Chondrocyte (in vitro differentiated cells): ENCODE measurements at regions not wholly inside any gene's neighbourhood (a gene's known extent, or its start where the extent isn't known, plus 50 kb on each side); places are given as distances from the start of the nearest gene placed in this dataset.

ENCODE experiments used
- DNase-seq: peaks from one replicate; pipeline ENCODE4 v3.0.0; 2021; ENCODE audit warnings: mixed read lengths, low spot score
- H3K27ac Mint-ChIP-seq: one replicate; pipeline ENCODE4 v1.8.0; 2021; ENCODE audit warnings: mild to moderate bottlenecking, moderate library complexity, mixed read lengths; ENCODE audit not compliant: unreplicated experiment
- H3K27me3 Mint-ChIP-seq: 2 replicates; pipeline ENCODE4 v1.8.0; 2021; ENCODE audit warnings: low read depth, mixed read lengths
- H3K36me3 Mint-ChIP-seq: 2 replicates; pipeline ENCODE4 v1.8.0; 2021; ENCODE audit warnings: low read depth, mixed read lengths
- H3K4me1 Mint-ChIP-seq: 2 replicates; pipeline ENCODE4 v1.8.0; 2021; ENCODE audit warnings: low read depth, mild to moderate bottlenecking, mixed read lengths
- H3K4me3 Mint-ChIP-seq: one replicate; pipeline ENCODE4 v1.8.0; 2021; ENCODE audit warnings: mild to moderate bottlenecking, moderate library complexity, mixed read lengths; ENCODE audit not compliant: unreplicated experiment
- H3K9me3 Mint-ChIP-seq: 2 replicates; pipeline ENCODE4 v1.8.0; 2021; ENCODE audit warnings: low read depth, mixed read lengths
- TF ChIP-seq, protein P1 (sequence below): fragments of 200-600 bp; sonication (generic); IDR thresholded peaks from 2 replicates; pipeline ENCODE4 v1.5.0; 2021; ENCODE audit warnings: antibody characterized with exemption, mild to moderate bottlenecking, moderate library complexity

DNA sequence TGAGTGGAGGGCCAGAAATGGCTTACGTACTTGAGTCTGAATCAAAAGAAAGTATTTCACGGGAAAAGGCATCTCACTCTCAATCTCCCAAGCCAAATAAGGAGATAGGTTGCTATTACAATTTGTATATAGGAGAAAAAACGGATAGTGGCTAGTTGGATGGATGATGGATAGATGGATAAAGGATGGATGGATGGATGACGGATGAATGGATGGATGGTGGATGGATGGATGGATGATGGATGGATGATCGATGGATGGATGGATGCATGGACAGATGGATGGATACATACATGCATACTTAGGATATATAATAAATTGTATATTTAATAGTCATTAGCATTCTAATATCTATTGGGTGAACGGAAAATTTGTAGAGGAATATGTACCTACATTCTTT, 82.2 kb upstream of the NRP1 start:
- H3K4me3 Mint-ChIP-seq, result no peak overlapping the region
- DNase-seq, result no peak
- H3K36me3 Mint-ChIP-seq, result no peaks in the 10 kb centered on the region
- H3K27me3 Mint-ChIP-seq, result no peaks in the 10 kb centered on the region
- H3K9me3 Mint-ChIP-seq, result peaks cover 3% of the 10 kb centered on the region
- no peak overlapping the region for H3K27ac Mint-ChIP-seq
- H3K4me1 Mint-ChIP-seq, result peaks cover 47% of the 10 kb centered on the region
- TF ChIP-seq, protein P1, sequence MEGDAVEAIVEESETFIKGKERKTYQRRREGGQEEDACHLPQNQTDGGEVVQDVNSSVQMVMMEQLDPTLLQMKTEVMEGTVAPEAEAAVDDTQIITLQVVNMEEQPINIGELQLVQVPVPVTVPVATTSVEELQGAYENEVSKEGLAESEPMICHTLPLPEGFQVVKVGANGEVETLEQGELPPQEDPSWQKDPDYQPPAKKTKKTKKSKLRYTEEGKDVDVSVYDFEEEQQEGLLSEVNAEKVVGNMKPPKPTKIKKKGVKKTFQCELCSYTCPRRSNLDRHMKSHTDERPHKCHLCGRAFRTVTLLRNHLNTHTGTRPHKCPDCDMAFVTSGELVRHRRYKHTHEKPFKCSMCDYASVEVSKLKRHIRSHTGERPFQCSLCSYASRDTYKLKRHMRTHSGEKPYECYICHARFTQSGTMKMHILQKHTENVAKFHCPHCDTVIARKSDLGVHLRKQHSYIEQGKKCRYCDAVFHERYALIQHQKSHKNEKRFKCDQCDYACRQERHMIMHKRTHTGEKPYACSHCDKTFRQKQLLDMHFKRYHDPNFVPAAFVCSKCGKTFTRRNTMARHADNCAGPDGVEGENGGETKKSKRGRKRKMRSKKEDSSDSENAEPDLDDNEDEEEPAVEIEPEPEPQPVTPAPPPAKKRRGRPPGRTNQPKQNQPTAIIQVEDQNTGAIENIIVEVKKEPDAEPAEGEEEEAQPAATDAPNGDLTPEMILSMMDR, result no peak

- Mint-ChIP-seq H3K27me3 (no peaks in the 10 kb centered on the region), H3K9me3 (peaks cover 3% of the 10 kb centered on the region), H3K4me1 (peaks cover 43% of the 10 kb centered on the region), H3K27ac (no peak overlapping the region), H3K4me3 (no peak overlapping the region), H3K36me3 (no peaks in the 10 kb centered on the region)
- TF ChIP-seq, protein P1, result no peak
- no peak for DNase-seq
Measured at GRCh38 chr10:33416209-33416608, 81.7 kb upstream of the NRP1 start.

DNA sequence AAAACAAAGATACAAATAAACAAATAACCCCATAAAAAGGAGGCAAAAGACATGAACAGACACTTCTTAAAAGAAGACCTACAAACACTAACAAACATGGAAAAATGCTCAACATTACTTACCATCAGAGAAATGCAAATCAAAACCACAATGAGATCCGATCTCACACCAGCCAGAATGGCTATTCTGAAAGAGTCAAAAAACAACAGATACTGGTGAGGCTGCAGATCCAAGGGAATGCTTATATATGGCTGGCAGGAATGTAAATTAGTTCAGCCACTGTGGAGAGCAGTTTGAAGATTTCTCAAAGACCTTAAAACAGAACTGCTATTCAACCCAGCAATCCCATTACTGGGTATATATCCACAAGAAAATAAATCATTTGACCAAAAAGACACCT, 80.4 kb upstream of the NRP1 start:
- H3K27ac Mint-ChIP-seq, result no peak overlapping the region
- DNase-seq, result no peak
- TF ChIP-seq, protein P1, result no peak
- H3K27me3 Mint-ChIP-seq, result no peaks in the 10 kb centered on the region
- peaks cover 3% of the 10 kb centered on the region for H3K9me3 Mint-ChIP-seq
- no peaks in the 10 kb centered on the region for H3K36me3 Mint-ChIP-seq
- peaks cover 37% of the 10 kb centered on the region for H3K4me1 Mint-ChIP-seq
- H3K4me3 Mint-ChIP-seq, result no peak overlapping the region

DNA sequence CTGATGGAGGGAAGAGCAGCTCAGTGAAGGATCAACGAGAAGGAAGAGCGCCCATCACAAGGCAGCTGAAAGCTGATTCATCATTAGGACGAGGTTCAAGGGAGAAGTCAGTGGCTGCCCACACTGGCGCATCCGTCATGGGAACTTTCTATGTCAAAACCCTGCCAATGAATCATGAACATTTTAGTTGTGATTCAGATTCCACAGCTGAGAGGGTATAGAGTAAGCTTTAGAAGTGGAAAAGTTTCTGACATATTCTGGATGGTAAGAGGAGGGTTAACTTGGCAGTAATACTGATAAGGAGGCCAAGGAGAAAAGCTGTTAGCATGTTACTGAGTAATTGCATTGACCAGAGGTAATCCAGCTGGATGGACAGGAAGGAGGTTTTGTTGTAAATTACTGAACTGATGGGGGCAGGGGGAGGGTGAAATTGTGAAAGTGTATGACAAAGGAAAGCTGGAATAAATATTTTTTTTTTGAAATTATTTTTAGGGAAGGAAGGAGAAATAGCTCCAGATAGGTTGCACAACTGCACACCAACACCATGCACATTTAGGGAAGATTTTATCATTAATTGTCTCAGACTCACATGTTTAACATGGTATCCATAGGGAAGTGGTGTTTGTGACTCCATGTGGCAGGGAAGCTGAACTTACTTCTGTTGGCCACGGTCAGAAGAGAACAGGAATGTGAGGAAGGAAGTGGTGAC, 78.3 kb upstream of the NRP1 start:
- peak overlapping the region; percentile 88 for H3K27ac Mint-ChIP-seq

GRCh38 chr10:33412241-33412640, 77.8 kb upstream of the NRP1 start:
- H3K9me3 Mint-ChIP-seq, result peaks cover 3% of the 10 kb centered on the region
- peak overlapping the region; percentile 88 for H3K27ac Mint-ChIP-seq
- TF ChIP-seq, protein P1, result no peak
- no peak overlapping the region for H3K4me3 Mint-ChIP-seq
- no peaks in the 10 kb centered on the region for H3K36me3 Mint-ChIP-seq
- no peaks in the 10 kb centered on the region for H3K27me3 Mint-ChIP-seq
- no peak for DNase-seq
- peaks cover 31% of the 10 kb centered on the region for H3K4me1 Mint-ChIP-seq

More for the DNA sequence above, 78.3 kb upstream of the NRP1 start:
- H3K4me3 Mint-ChIP-seq, result no peak overlapping the region
- H3K9me3 Mint-ChIP-seq, result peaks cover 3% of the 10 kb centered on the region
- peaks cover 31% of the 10 kb centered on the region for H3K4me1 Mint-ChIP-seq
- H3K27me3 Mint-ChIP-seq, result no peaks in the 10 kb centered on the region
- DNase-seq, result no peak
- no peaks in the 10 kb centered on the region for H3K36me3 Mint-ChIP-seq
- TF ChIP-seq, protein P1, result no peak
